HepG2 (cell line): ENCODE measurements at regions not wholly inside any gene's neighbourhood (a gene's known extent, or its start where the extent isn't known, plus 50 kb on each side); places are given as distances from the start of the nearest gene placed in this dataset.

Experiments used
- ATAC-seq: fragments of 200-7000 bp; cut with Tn5 transposase; 3 replicates; pipeline ENCODE4 v1.9.1; 2020; ENCODE audit warnings: mild to moderate bottlenecking, moderate library complexity
- BruUV-seq: library from RNA; stranded (reverse); fragments of 400-500 nt; replicated peaks from 2 replicates; lab custom pipeline; 2021; lab: Mats Ljungman, UMichigan
- CTCF ChIA-PET: fragments of 300-600 bp; formaldehyde crosslinking; extraction: SDS; loops from one replicate; lab custom pipeline; 2021; ENCODE audit warnings: low total read pairs, inconsistent platforms, low intra/inter-chr PET ratio; lab: Yijun Ruan, JAX
- POLR2A ChIA-PET: fragments of 350-600 bp; sonication (Branson Sonifier 250); formaldehyde crosslinking; loops from one replicate; lab custom pipeline; 2020; ENCODE audit warnings: antibody characterized with exemption, inconsistent platforms; lab: Yijun Ruan, JAX
- DNase-seq: peaks from one replicate; pipeline ENCODE4 v3.0.0-alpha.2; 2015; ENCODE audit warnings: low spot score
- FAIRE-seq: peaks from 3 replicates; lab custom pipeline; 2011; peaks lifted over from hg19 to GRCh38; lab: Jason Lieb, UNC
- H2AFZ ChIP-seq: one replicate; pipeline ENCODE4 v1.6.1; 2011; ENCODE audit warnings: low read length, inconsistent platforms
- H3K27ac ChIP-seq: fragments of 300-600 bp; 3 replicates; pipeline ENCODE4 v1.8.0; 2011; ENCODE audit warnings: mixed run types, mild to moderate bottlenecking, mixed read lengths, low read length, inconsistent platforms; ENCODE audit not compliant: insufficient read depth; ENCODE audit errors: extremely low read length
- H3K27me3 ChIP-seq, 2 experiments: fragments of 200-600 bp in 1 of 2; 2 replicates in 1 of 2; 3 replicates in 1 of 2; pipeline versions ENCODE4 v1.6.0 to v1.8.0; 2011; ENCODE audit warnings: low read length in 2 of 2, mild to moderate bottlenecking in 2 of 2, moderate library complexity in 2 of 2, inconsistent platforms in 1 of 2; ENCODE audit not compliant: insufficient read depth in 2 of 2, control insufficient read depth in 1 of 2
- H3K36me3 ChIP-seq, 2 experiments: fragments of 200-600 bp in 1 of 2; replicated peaks in 1 of 2; 2 replicates in 1 of 2; 3 replicates in 1 of 2; pipeline versions ENCODE4 v1.5.1 to v1.8.0; 2011; ENCODE audit warnings: low read length in 2 of 2, inconsistent platforms in 1 of 2; ENCODE audit not compliant: insufficient read depth in 2 of 2, control insufficient read depth in 1 of 2
- H3K4me1 ChIP-seq: 2 replicates; pipeline ENCODE4 v1.5.1; 2012; ENCODE audit warnings: low read length, inconsistent platforms; ENCODE audit not compliant: insufficient read depth
- H3K4me2 ChIP-seq: 2 replicates; pipeline ENCODE4 v1.6.0; 2011; ENCODE audit warnings: low read depth, low read length, inconsistent platforms
- H3K4me3 ChIP-seq, 3 experiments: fragments of 200-600 bp in 1 of 3; sonication (generic), shearing (Covaris generic) in 1 of 3; replicated peaks in 1 of 3; 2 replicates each; pipeline ENCODE4 v1.5.1; 2011 to 2016; ENCODE audit warnings: low read length in 3 of 3, inconsistent platforms in 2 of 3, low read depth in 2 of 3, mild to moderate bottlenecking in 2 of 3, control low read depth in 1 of 3, mixed read lengths in 1 of 3; ENCODE audit not compliant: insufficient read depth in 1 of 3
- H3K79me2 ChIP-seq: one replicate; pipeline ENCODE4 v1.6.1; 2011; ENCODE audit warnings: low read length, inconsistent platforms; ENCODE audit not compliant: insufficient read depth
- H3K9ac ChIP-seq: 2 replicates; pipeline ENCODE4 v1.6.0; 2011; ENCODE audit warnings: mild to moderate bottlenecking, low read depth, low read length, inconsistent platforms; ENCODE audit not compliant: insufficient read depth
- H3K9me3 ChIP-seq: 2 replicates; pipeline ENCODE4 v1.5.1; 2012; ENCODE audit warnings: mild to moderate bottlenecking, low read length
- H4K20me1 ChIP-seq: 2 replicates; pipeline ENCODE4 v1.6.0; 2011; ENCODE audit warnings: inconsistent platforms, mild to moderate bottlenecking, low read length, moderate library complexity; ENCODE audit not compliant: insufficient read depth
- ELF3 ChIP-seq: IDR thresholded peaks from 2 replicates; pipeline ENCODE4 v1.6.1; 2016; ENCODE audit warnings: missing genetic modification reagents, missing compliant biosample characterization
- GATAD1 ChIP-seq: IDR thresholded peaks from 2 replicates; pipeline ENCODE4 v1.6.1; 2016; ENCODE audit warnings: missing genetic modification reagents, missing compliant biosample characterization
- KDM4B ChIP-seq: sonication (generic); formaldehyde crosslinking; IDR thresholded peaks from 2 replicates; pipeline ENCODE4 v1.4.0; 2020; ENCODE audit warnings: missing genetic modification reagents
- PATZ1 ChIP-seq: sonication (generic); formaldehyde crosslinking; IDR thresholded peaks from 2 replicates; pipeline ENCODE4 v1.4.0; 2020; ENCODE audit warnings: missing genetic modification reagents
- RARG ChIP-seq: sonication (generic); formaldehyde crosslinking; IDR thresholded peaks from 2 replicates; pipeline ENCODE4 v1.4.0; 2020; ENCODE audit warnings: low read depth, mild to moderate bottlenecking, missing genetic modification reagents
- SNAPC4 ChIP-seq: sonication (generic); formaldehyde crosslinking; IDR thresholded peaks from 2 replicates; pipeline ENCODE4 v1.4.0; 2020; ENCODE audit warnings: mild to moderate bottlenecking, missing genetic modification reagents
- ZBTB4 ChIP-seq: sonication (generic); formaldehyde crosslinking; IDR thresholded peaks from 2 replicates; pipeline ENCODE4 v1.4.0; 2020; ENCODE audit warnings: missing genetic modification reagents, mild to moderate bottlenecking, borderline replicate concordance
- ZFY ChIP-seq: sonication (generic); formaldehyde crosslinking; IDR thresholded peaks from 2 replicates; pipeline ENCODE4 v1.4.0; 2020; ENCODE audit warnings: missing genetic modification reagents
- WGBS: methylation state at CpG from one replicate; pipeline ENCODE4 v1.1.6; 2017; ENCODE audit warnings: low lambda C conversion rate; 5-methylcytosine and 5-hydroxymethylcytosine counted together
- in situ Hi-C: cut with HindIII; loops from 2 replicates; pipeline ENCODE4 v1.10.0; 2017; ENCODE audit warnings: low pct_unique_long_range_greater_than_20kb; ENCODE audit not compliant: extremely low pct_ligation_motif_present
- intact Hi-C: fragments of 100-400 bp; cut with micrococcal nuclease; formaldehyde crosslinking; loops from one replicate; pipeline ENCODE4 v1.10.0; 2022; ENCODE audit not compliant: unreplicated experiment

- no peaks in the 10 kb centered on the region for H4K20me1 ChIP-seq
- CTCF ChIA-PET: no interaction called here
- H3K27ac ChIP-seq: no peak overlapping the region
- H3K4me3 ChIP-seq: no peak overlapping the region
- H3K4me2 ChIP-seq: no peak overlapping the region
- no peaks in the 10 kb centered on the region for H3K79me2 ChIP-seq
- intact Hi-C loops: no loop called here
- H3K36me3 ChIP-seq: no peaks in the 10 kb centered on the region
- POLR2A ChIA-PET: no interaction called here
- no TSS peak for BruUV-seq
- in situ Hi-C loops: no loop called here
- WGBS: 18% methylated on average over 3 of the region's 3 CpGs
- H3K27me3 ChIP-seq: no peaks in the 10 kb centered on the region
- no peak overlapping the region for H3K9ac ChIP-seq
- no peaks in the 10 kb centered on the region for H3K4me1 ChIP-seq
- no peaks in the 10 kb centered on the region for H3K9me3 ChIP-seq
- no peak overlapping the region for H2AFZ ChIP-seq
- TF ChIP-seq ZBTB4 (CRISPR knock-in tag): no peak
- TF ChIP-seq KDM4B (CRISPR knock-in tag): no peak
- no peak for TF ChIP-seq ZFY (CRISPR knock-in tag)
- DNase-seq: no peak
- no peak for ATAC-seq
- FAIRE-seq: no peak
These were observed 146.8 kb downstream of the LURAP1L start for GRCh38 chr9:12921621-12922020.

GRCh38 chr9:12922224-12922866 is 147.5 kb downstream of the LURAP1L start:
- no peaks in the 10 kb centered on the region for H3K4me1 ChIP-seq
- H3K27me3 ChIP-seq: no peaks in the 10 kb centered on the region
- 2% methylated on average over 4 of the region's 4 CpGs for WGBS
- no TSS peak for BruUV-seq
- no peaks in the 10 kb centered on the region for H3K79me2 ChIP-seq
- H3K9ac ChIP-seq: no peak overlapping the region
- no peak overlapping the region for H3K4me3 ChIP-seq
- H3K27ac ChIP-seq: no peak overlapping the region
- H3K36me3 ChIP-seq: no peaks in the 10 kb centered on the region
- FAIRE-seq (no peak), ATAC-seq (no peak), DNase-seq (no peak)
- H3K9me3 ChIP-seq: no peaks in the 10 kb centered on the region
- H2AFZ ChIP-seq: no peak overlapping the region
- in situ Hi-C loops (no loop called here), intact Hi-C loops (no loop called here)
- no peak overlapping the region for H3K4me2 ChIP-seq
- ChIA-PET CTCF (no interaction called here), POLR2A (no interaction called here)
- no peaks in the 10 kb centered on the region for H4K20me1 ChIP-seq
- no peak for TF ChIP-seq RARG (CRISPR knock-in tag)
- no peak for TF ChIP-seq PATZ1 (CRISPR knock-in tag)
- TF ChIP-seq SNAPC4 (CRISPR knock-in tag): no peak
- TF ChIP-seq GATAD1 (CRISPR knock-in tag): no peak
- TF ChIP-seq ELF3 (CRISPR knock-in tag): no peak
